Ammon's horn (tissue), 1 donor: ENCODE measurements at regions not wholly inside any gene's neighbourhood (a gene's known extent, or its start where the extent isn't known, plus 50 kb on each side); places are given as distances from the start of the nearest gene placed in this dataset.

ENCODE experiments used
- DNase-seq: peaks from one replicate; pipeline ENCODE4 v3.0.0-alpha.2; 2016; ENCODE audit warnings: low spot score

- DNase-seq: no peak
These were observed 726.9 kb upstream of the PTBP2 start for GRCh38 chr1:95994643-95995042.

- DNase-seq: no peak
These were observed 719.4 kb upstream of the PTBP2 start for GRCh38 chr1:96002201-96002600.

- no peak for DNase-seq
These were observed 718.3 kb upstream of the PTBP2 start for GRCh38 chr1:96002969-96003964.

GRCh38 chr1:96009831-96010434 is 711.7 kb upstream of the PTBP2 start:
- DNase-seq: no peak

- no peak for DNase-seq
These were observed 710.0 kb upstream of the PTBP2 start for GRCh38 chr1:96011606-96012005.

- DNase-seq: no peak
These were observed 705.4 kb upstream of the PTBP2 start for GRCh38 chr1:96016219-96016618.

GRCh38 chr1:96020378-96020777 is 701.2 kb upstream of the PTBP2 start:
- no peak for DNase-seq

GRCh38 chr1:96025062-96025461 is 696.5 kb upstream of the PTBP2 start:
- no peak for DNase-seq

- no peak for DNase-seq
These were observed 693.5 kb upstream of the PTBP2 start for GRCh38 chr1:96028071-96028470.

GRCh38 chr1:96030312-96030711 is 691.3 kb upstream of the PTBP2 start:
- DNase-seq: no peak

GRCh38 chr1:96034006-96034405 is 687.6 kb upstream of the PTBP2 start:
- DNase-seq: no peak

GRCh38 chr1:96036763-96037162 is 684.8 kb upstream of the PTBP2 start:
- DNase-seq: no peak

- no peak for DNase-seq
These were observed 682.9 kb upstream of the PTBP2 start for GRCh38 chr1:96038636-96039035.

GRCh38 chr1:96039910-96040309 is 681.7 kb upstream of the PTBP2 start:
- no peak for DNase-seq

GRCh38 chr1:96041470-96041869 is 680.1 kb upstream of the PTBP2 start:
- no peak for DNase-seq

- no peak for DNase-seq
These were observed 672.9 kb upstream of the PTBP2 start for GRCh38 chr1:96048572-96049212.

- no peak for DNase-seq
These were observed 671.7 kb upstream of the PTBP2 start for GRCh38 chr1:96049759-96050409.

GRCh38 chr1:96059276-96059675 is 662.3 kb upstream of the PTBP2 start:
- DNase-seq: no peak

- no peak for DNase-seq
These were observed 661.8 kb upstream of the PTBP2 start for GRCh38 chr1:96059736-96060135.

GRCh38 chr1:96060621-96061020 is 661.0 kb upstream of the PTBP2 start:
- DNase-seq: no peak

GRCh38 chr1:96072021-96072420 is 649.6 kb upstream of the PTBP2 start:
- DNase-seq: no peak

GRCh38 chr1:96073100-96073499 is 648.5 kb upstream of the PTBP2 start:
- no peak for DNase-seq
